DMS53 (cell line): ENCODE measurements at regions not wholly inside any gene's neighbourhood (a gene's known extent, or its start where the extent isn't known, plus 50 kb on each side); places are given as distances from the start of the nearest gene placed in this dataset.
"Not testable (repeated sequence)": the region's sequence is repeated elsewhere in the genome, so short reads cannot be mapped to it uniquely, and the experiment has no call there.

Experiments
- DNase-seq: peaks from one replicate; lab custom pipeline; 2025; lab: John Stamatoyannopoulos, UW

GRCh38 chr7:83827036-83827435 lies 178.1 kb upstream of the SEMA3E start:
- DNase-seq = no peak

- DNase-seq = no peak
These were observed 175.3 kb upstream of the SEMA3E start for GRCh38 chr7:83824214-83824613.

GRCh38 chr7:83821866-83822265 lies 172.9 kb upstream of the SEMA3E start:
- no peak for DNase-seq

GRCh38 chr7:83820641-83821040 lies 171.7 kb upstream of the SEMA3E start:
- no peak for DNase-seq

GRCh38 chr7:83819911-83820310 lies 171.0 kb upstream of the SEMA3E start:
- peak; percentile 33 for DNase-seq

- DNase-seq = no peak
These were observed 165.5 kb upstream of the SEMA3E start for GRCh38 chr7:83814480-83814879.

- not testable (repeated sequence) for DNase-seq
These were observed 163.6 kb upstream of the SEMA3E start for GRCh38 chr7:83812563-83812962.

GRCh38 chr7:83808982-83809381 lies 160.0 kb upstream of the SEMA3E start:
- DNase-seq = no peak

- DNase-seq = no peak
These were observed 158.8 kb upstream of the SEMA3E start for GRCh38 chr7:83807774-83808173.

- no peak for DNase-seq
These were observed 157.6 kb upstream of the SEMA3E start for GRCh38 chr7:83806538-83806937.

- DNase-seq = no peak
These were observed 150.4 kb upstream of the SEMA3E start for GRCh38 chr7:83799333-83799732.

GRCh38 chr7:83798489-83798888 lies 149.6 kb upstream of the SEMA3E start:
- no peak for DNase-seq

GRCh38 chr7:83796760-83797159 lies 147.8 kb upstream of the SEMA3E start:
- DNase-seq = no peak

- DNase-seq = no peak
These were observed 145.9 kb upstream of the SEMA3E start for GRCh38 chr7:83794829-83795228.

- DNase-seq = no peak
These were observed 144.6 kb upstream of the SEMA3E start for GRCh38 chr7:83793558-83793957.

- peak; percentile 19 for DNase-seq
These were observed 142.8 kb upstream of the SEMA3E start for GRCh38 chr7:83791737-83792136.

GRCh38 chr7:83786858-83787257 lies 137.9 kb upstream of the SEMA3E start:
- no peak for DNase-seq

- no peak for DNase-seq
These were observed 133.7 kb upstream of the SEMA3E start for GRCh38 chr7:83782628-83783027.

- DNase-seq = no peak
These were observed 129.1 kb upstream of the SEMA3E start for GRCh38 chr7:83778073-83778443.

GRCh38 chr7:83777406-83778072 lies 128.6 kb upstream of the SEMA3E start:
- DNase-seq = no peak

GRCh38 chr7:83769407-83769806 lies 120.5 kb upstream of the SEMA3E start:
- peak; percentile 66 for DNase-seq

- no peak for DNase-seq
These were observed 102.3 kb upstream of the SEMA3E start for GRCh38 chr7:83751217-83751616.

GRCh38 chr7:83749495-83749894 lies 100.6 kb upstream of the SEMA3E start:
- no peak for DNase-seq

GRCh38 chr7:83739527-83739926 lies 90.6 kb upstream of the SEMA3E start:
- DNase-seq = no peak
